Trophoblast cell (in vitro differentiated cells and primary cell): ENCODE measurements at regions not wholly inside any gene's neighbourhood (a gene's known extent, or its start where the extent isn't known, plus 50 kb on each side); places are given as distances from the start of the nearest gene placed in this dataset.

Source experiments
- DNase-seq, 2 donors: peaks; one replicate each; pipeline ENCODE4 v3.0.0-alpha.2; 2016
- H2AFZ ChIP-seq: 2 replicates; pipeline ENCODE4 v1.6.1; 2013; ENCODE audit warnings: low read length, moderate library complexity, mild to moderate bottlenecking; ENCODE audit not compliant: insufficient read depth, poor library complexity
- H2AK5ac ChIP-seq: 2 replicates; pipeline ENCODE4 v1.6.1; 2013; ENCODE audit warnings: mild to moderate bottlenecking, low read length
- H2BK120ac ChIP-seq: 2 replicates; pipeline ENCODE4 v1.6.1; 2013; ENCODE audit warnings: low read length, mild to moderate bottlenecking, moderate library complexity; ENCODE audit not compliant: insufficient read depth, poor library complexity
- H2BK12ac ChIP-seq: 2 replicates; pipeline ENCODE4 v1.6.1; 2013; ENCODE audit warnings: mild to moderate bottlenecking, low read length, moderate library complexity
- H2BK5ac ChIP-seq: 2 replicates; pipeline ENCODE4 v1.6.1; 2013; ENCODE audit warnings: low read length, low read depth, moderate library complexity, mild to moderate bottlenecking; ENCODE audit not compliant: poor library complexity
- H3K14ac ChIP-seq: 2 replicates; pipeline ENCODE4 v1.6.1; 2013; ENCODE audit warnings: mild to moderate bottlenecking, low read length
- H3K18ac ChIP-seq: 2 replicates; pipeline ENCODE4 v1.6.1; 2013; ENCODE audit warnings: mild to moderate bottlenecking, low read length
- H3K23ac ChIP-seq: 2 replicates; pipeline ENCODE4 v1.6.1; 2013; ENCODE audit warnings: low read length
- H3K27ac ChIP-seq: 2 replicates; pipeline ENCODE4 v1.5.1; 2013; ENCODE audit warnings: low read depth, mild to moderate bottlenecking, inconsistent platforms, low read length, moderate library complexity
- H3K27me3 ChIP-seq: 2 replicates; pipeline ENCODE4 v1.6.1; 2013; ENCODE audit warnings: inconsistent platforms, mild to moderate bottlenecking, low read length, moderate library complexity; ENCODE audit not compliant: insufficient read depth
- H3K36me3 ChIP-seq, 2 experiments: 1 replicate in 1 of 2; 2 replicates in 1 of 2; pipeline ENCODE4 v1.6.1; 2013; ENCODE audit warnings: low read length in 2 of 2, mild to moderate bottlenecking in 2 of 2, moderate library complexity in 1 of 2; ENCODE audit not compliant: insufficient read depth in 2 of 2, control insufficient read depth in 1 of 2
- H3K4ac ChIP-seq: 2 replicates; pipeline ENCODE4 v1.6.1; 2013; ENCODE audit warnings: low read depth, mild to moderate bottlenecking, low read length, moderate library complexity
- H3K4me1 ChIP-seq, 2 experiments: 1 replicate in 1 of 2; 2 replicates in 1 of 2; pipeline ENCODE4 v1.6.1; 2013; ENCODE audit warnings: low read length in 2 of 2, mild to moderate bottlenecking in 2 of 2, moderate library complexity in 1 of 2; ENCODE audit not compliant: insufficient read depth in 2 of 2, control insufficient read depth in 1 of 2
- H3K4me2 ChIP-seq: 2 replicates; pipeline ENCODE4 v1.6.1; 2013; ENCODE audit warnings: inconsistent platforms, mild to moderate bottlenecking, low read length, moderate library complexity
- H3K4me3 ChIP-seq: 2 replicates; pipeline ENCODE4 v1.5.1; 2013; ENCODE audit warnings: mild to moderate bottlenecking, low read depth, low read length, inconsistent platforms
- H3K79me1 ChIP-seq: one replicate; pipeline ENCODE4 v1.6.1; 2013; ENCODE audit warnings: low read length
- H3K79me2 ChIP-seq: 2 replicates; pipeline ENCODE4 v1.6.1; 2013; ENCODE audit warnings: low read length, mild to moderate bottlenecking; ENCODE audit not compliant: control insufficient read depth, insufficient read depth, poor library complexity
- H3K9ac ChIP-seq: 2 replicates; pipeline ENCODE4 v1.6.1; 2013; ENCODE audit warnings: mild to moderate bottlenecking, low read length
- H3K9me3 ChIP-seq: 2 replicates; pipeline ENCODE4 v1.6.1; 2013; ENCODE audit warnings: low read depth, mild to moderate bottlenecking, control low read depth, inconsistent platforms, low read length; ENCODE audit not compliant: insufficient read depth
- H4K12ac ChIP-seq: 2 replicates; pipeline ENCODE4 v1.6.1; 2013; ENCODE audit warnings: low read depth, mild to moderate bottlenecking, low read length, moderate library complexity
- H4K8ac ChIP-seq: 2 replicates; pipeline ENCODE4 v1.6.1; 2013; ENCODE audit warnings: low read depth, mild to moderate bottlenecking, low read length, moderate library complexity
- H4K91ac ChIP-seq: one replicate; pipeline ENCODE4 v1.6.1; 2013; ENCODE audit warnings: low read depth, mild to moderate bottlenecking, low read length, moderate library complexity
- WGBS: extraction: QIAGEN DNeasy Blood & Tissue Kit; methylation state at CpG from one replicate; pipeline ENCODE4 v1.1.7; 2013; ENCODE audit warnings: missing lambda C conversion rate; ENCODE audit not compliant: insufficient read length, insufficient coverage; ENCODE audit errors: extremely low coverage; 5-methylcytosine and 5-hydroxymethylcytosine counted together

- Histone ChIP-seq H3K4ac (no peak overlapping the region), H3K4me3 (no peak overlapping the region), H2AK5ac (no peak overlapping the region), H3K27ac (no peak overlapping the region), H3K27me3 (no peaks in the 10 kb centered on the region), H3K36me3 (no peaks in the 10 kb centered on the region), H2BK5ac (no peak overlapping the region), H3K14ac (no peak overlapping the region), H4K8ac (no peak overlapping the region), H3K18ac (peak overlapping the region; percentile 8), H2AFZ (no peak overlapping the region), H4K12ac (no peak overlapping the region), H3K9me3 (no peaks in the 10 kb centered on the region), H3K9ac (no peak overlapping the region), H4K91ac (peak overlapping the region; percentile 28), H3K79me1 (peaks cover 6% of the 10 kb centered on the region), H3K79me2 (no peaks in the 10 kb centered on the region), H3K4me2 (no peak overlapping the region), H2BK120ac (no peak overlapping the region), H3K4me1 (peaks cover 11 to 12% of the 10 kb centered on the region in 2 experiments), H3K23ac (no peak overlapping the region), H2BK12ac (peak overlapping the region; percentile 83)
- DNase-seq, result no peak
- no CpG with 5 or more reads among the region's 1 CpG for WGBS
These were observed 282.5 kb downstream of the TBL1XR1 start for GRCh38 chr3:176914764-176915163.

GRCh38 chr3:176911579-176911978 is 285.7 kb downstream of the TBL1XR1 start:
- H3K9me3 ChIP-seq, result no peaks in the 10 kb centered on the region
- WGBS, result no CpG with 5 or more reads among the region's 1 CpG

GRCh38 chr3:176909044-176909443 is 288.2 kb downstream of the TBL1XR1 start:
- Histone ChIP-seq H3K9ac (no peak overlapping the region), H3K4me3 (no peak overlapping the region), H3K4me2 (no peak overlapping the region), H3K27me3 (no peaks in the 10 kb centered on the region), H4K91ac (no peak overlapping the region), H2BK12ac (no peak overlapping the region), H3K23ac (no peak overlapping the region), H4K8ac (no peak overlapping the region), H2BK120ac (no peak overlapping the region), H3K36me3 (no peaks in the 10 kb centered on the region), H2AFZ (no peak overlapping the region), H2BK5ac (no peak overlapping the region), H2AK5ac (no peak overlapping the region), H4K12ac (no peak overlapping the region), H3K4ac (no peak overlapping the region), H3K18ac (no peak overlapping the region), H3K4me1 (no peaks in the 10 kb centered on the region), H3K27ac (no peak overlapping the region), H3K14ac (no peak overlapping the region), H3K9me3 (no peaks in the 10 kb centered on the region), H3K79me2 (no peaks in the 10 kb centered on the region), H3K79me1 (no peaks in the 10 kb centered on the region)
- WGBS, result no CpG with 5 or more reads among the region's 4 CpGs
- DNase-seq, result no peak

More at GRCh38 chr3:176911579-176911978, 285.7 kb downstream of the TBL1XR1 start:
- Histone ChIP-seq H2BK5ac (no peak overlapping the region), H3K27ac (no peak overlapping the region), H3K14ac (no peak overlapping the region), H3K27me3 (no peaks in the 10 kb centered on the region), H3K4me3 (no peak overlapping the region), H3K36me3 (no peaks in the 10 kb centered on the region), H4K8ac (no peak overlapping the region), H4K12ac (no peak overlapping the region), H3K23ac (no peak overlapping the region), H4K91ac (no peak overlapping the region), H2BK120ac (no peak overlapping the region), H3K18ac (no peak overlapping the region), H3K9ac (no peak overlapping the region), H2AFZ (no peak overlapping the region), H3K79me1 (peaks cover 3% of the 10 kb centered on the region), H3K4me1 (peaks cover 6% of the 10 kb centered on the region in 2 experiments), H2BK12ac (no peak overlapping the region), H3K79me2 (no peaks in the 10 kb centered on the region), H2AK5ac (no peak overlapping the region), H3K4ac (no peak overlapping the region), H3K4me2 (no peak overlapping the region)
- DNase-seq, result no peak

GRCh38 chr3:176906046-176906905 is 291.0 kb downstream of the TBL1XR1 start:
- H3K4me3 ChIP-seq, result no peak overlapping the region
- no peak overlapping the region for H2BK5ac ChIP-seq
- no peak overlapping the region for H4K8ac ChIP-seq
- no CpG with 5 or more reads among the region's 5 CpGs for WGBS
- no peaks in the 10 kb centered on the region for H3K36me3 ChIP-seq
- no peak overlapping the region for H2BK120ac ChIP-seq
- H3K9me3 ChIP-seq, result no peaks in the 10 kb centered on the region
- no peaks in the 10 kb centered on the region for H3K27me3 ChIP-seq
- no peak overlapping the region for H3K27ac ChIP-seq
- peak; percentile 27 to 58 for DNase-seq
- no peak overlapping the region for H3K9ac ChIP-seq
- H2AFZ ChIP-seq, result no peak overlapping the region
- H2BK12ac ChIP-seq, result no peak overlapping the region
- no peak overlapping the region for H4K91ac ChIP-seq
- no peak overlapping the region for H3K14ac ChIP-seq
- no peak overlapping the region for H3K4ac ChIP-seq
- no peak overlapping the region for H2AK5ac ChIP-seq
- H3K4me1 ChIP-seq, result no peaks in the 10 kb centered on the region
- H3K23ac ChIP-seq, result no peak overlapping the region
- no peak overlapping the region for H3K4me2 ChIP-seq
- H3K79me2 ChIP-seq, result no peaks in the 10 kb centered on the region
- H4K12ac ChIP-seq, result no peak overlapping the region
- H3K18ac ChIP-seq, result no peak overlapping the region
- no peaks in the 10 kb centered on the region for H3K79me1 ChIP-seq
